HEK293 (cell line): ENCODE measurements at regions not wholly inside any gene's neighbourhood (a gene's known extent, or its start where the extent isn't known, plus 50 kb on each side); places are given as distances from the start of the nearest gene placed in this dataset.

Experiments used
- ATF2 ChIP-seq: fragments of 450-650 bp; formaldehyde crosslinking; IDR thresholded peaks from 2 replicates; pipeline ENCODE4 v1.5.1; 2016; ENCODE audit warnings: missing biosample characterization, missing genetic modification characterization, low read depth
- CTCF ChIP-seq: fragments of 450-650 bp; formaldehyde crosslinking; IDR thresholded peaks from 2 replicates; pipeline ENCODE4 v1.5.1; 2016; ENCODE audit warnings: missing biosample characterization, missing genetic modification characterization
- EGR2 ChIP-seq: fragments of 450-650 bp; formaldehyde crosslinking; IDR thresholded peaks from 2 replicates; pipeline ENCODE4 v1.5.1; 2016; ENCODE audit warnings: low read depth, missing biosample characterization, missing genetic modification characterization
- ELK4 ChIP-seq: IDR thresholded peaks from 2 replicates; pipeline ENCODE4 v1.6.1; 2011; ENCODE audit warnings: mild to moderate bottlenecking, low read depth, low read length, borderline replicate concordance
- IKZF3 ChIP-seq: fragments of 450-650 bp; IDR thresholded peaks from 2 replicates; pipeline ENCODE4 v1.5.0; 2018; ENCODE audit warnings: missing biosample characterization, mild to moderate bottlenecking, missing genetic modification characterization, moderate library complexity
- KLF16 ChIP-seq: fragments of 450-650 bp; formaldehyde crosslinking; IDR thresholded peaks from 2 replicates; pipeline ENCODE4 v1.5.1; 2017; ENCODE audit warnings: missing biosample characterization, missing genetic modification characterization
- MZF1 ChIP-seq: fragments of 450-650 bp; formaldehyde crosslinking; IDR thresholded peaks from 2 replicates; pipeline ENCODE4 v1.5.1; 2017; ENCODE audit warnings: missing biosample characterization, missing genetic modification characterization, borderline replicate concordance
- TCF7L2 ChIP-seq: IDR thresholded peaks from 2 replicates; pipeline ENCODE4 v1.6.1; 2011; ENCODE audit warnings: low read depth, mild to moderate bottlenecking, inconsistent platforms, low read length, moderate library complexity, borderline replicate concordance
- ZBTB48 ChIP-seq: fragments of 450-650 bp; formaldehyde crosslinking; IDR thresholded peaks from 2 replicates; pipeline ENCODE4 v1.5.1; 2016; ENCODE audit warnings: missing biosample characterization, missing genetic modification characterization
- ZNF18 ChIP-seq: fragments of 450-650 bp; formaldehyde crosslinking; IDR thresholded peaks from 2 replicates; pipeline ENCODE4 v1.5.1; 2016; ENCODE audit warnings: missing biosample characterization, missing genetic modification characterization
- ZNF530 ChIP-seq: fragments of 450-650 bp; formaldehyde crosslinking; IDR thresholded peaks from 2 replicates; pipeline ENCODE4 v1.5.1; 2016; ENCODE audit warnings: low read depth, missing biosample characterization, missing genetic modification characterization
- ZNF621 ChIP-seq: fragments of 450-650 bp; formaldehyde crosslinking; IDR thresholded peaks from 2 replicates; pipeline ENCODE4 v1.5.1; 2017; ENCODE audit warnings: missing biosample characterization, missing genetic modification characterization

- TF ChIP-seq MZF1 (tag by site-specific recombination) (no peak), TCF7L2 (peak; percentile 74), CTCF (no peak), ZBTB48 (tag by site-specific recombination) (no peak), ATF2 (tag by site-specific recombination) (no peak), ZNF18 (tag by site-specific recombination) (no peak), ELK4 (no peak), ZNF530 (no peak), KLF16 (tag by site-specific recombination) (no peak), ZNF621 (tag by site-specific recombination) (no peak), EGR2 (tag by site-specific recombination) (no peak), IKZF3 (tag by site-specific recombination) (no peak)
Observed at GRCh38 chr13:85040215-85040614, 759.0 kb downstream of the SLITRK6 start.
